ENCODE measurements at regions not wholly inside any gene's neighbourhood (a gene's known extent, or its start where the extent isn't known, plus 50 kb on each side); places are given as distances from the start of the nearest gene placed in this dataset.
"Not testable (repeated sequence)": the region's sequence is repeated elsewhere in the genome, so short reads cannot be mapped to it uniquely, and the experiment has no call there.

DNA sequence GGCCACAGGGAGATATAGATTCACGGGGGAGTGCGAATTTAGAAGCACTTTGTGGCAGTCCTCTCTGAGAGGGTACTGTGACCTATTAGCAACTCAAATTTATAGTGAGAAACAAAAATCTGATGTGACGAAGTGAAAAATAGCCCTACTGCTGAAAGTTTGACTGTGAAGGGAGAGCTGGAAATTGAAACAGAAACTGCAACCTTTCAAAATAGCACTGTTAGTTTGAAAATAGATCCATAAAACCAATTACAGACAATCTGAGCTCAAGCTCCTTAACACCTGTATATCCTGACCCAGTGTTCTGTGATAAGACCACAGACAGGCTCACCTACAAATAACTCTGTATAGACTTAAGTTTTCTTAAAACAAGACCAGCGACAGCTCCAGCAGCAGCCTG is 420.1 kb downstream of the IRX1 start:
- Mint-ChIP-seq H3K4me1 (no peaks in the 10 kb centered on the region), H3K27ac (no peak overlapping the region)
- CTCF ChIA-PET, result no interaction called here

DNA sequence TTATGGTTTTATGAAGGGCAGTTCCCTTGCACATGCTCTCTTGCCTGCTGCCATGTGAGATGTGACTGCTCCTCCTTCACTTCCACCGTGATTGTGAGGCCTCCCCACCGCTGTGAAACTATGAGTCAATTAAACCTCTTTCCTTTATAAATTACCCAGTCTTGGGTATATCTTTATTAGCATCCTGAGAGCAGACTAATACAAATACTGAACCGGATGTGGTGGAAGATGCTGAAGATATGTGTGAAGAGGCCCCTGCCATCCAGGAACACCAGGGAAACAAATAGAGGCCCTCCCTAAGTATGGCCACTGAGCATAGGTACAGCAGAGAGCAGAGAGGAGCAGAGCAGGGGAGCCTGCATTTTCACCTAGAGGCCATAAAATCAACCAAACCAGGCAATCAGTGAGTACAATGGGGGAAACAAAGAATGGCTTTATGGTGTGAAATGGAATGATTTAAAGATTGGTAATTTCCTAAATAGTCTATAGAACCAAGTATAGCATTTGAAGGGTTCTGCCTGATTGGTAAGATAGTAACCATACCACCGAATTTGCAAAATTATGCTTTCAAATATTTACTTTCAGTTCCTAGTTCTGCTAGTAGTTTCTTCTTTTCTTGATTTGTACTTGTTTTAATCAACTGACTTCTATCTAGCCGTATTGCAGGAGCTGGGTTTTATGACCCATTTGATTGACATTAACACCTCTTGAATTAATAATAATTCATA is 421.6 kb downstream of the IRX1 start:
- no peaks in the 10 kb centered on the region for H3K4me1 Mint-ChIP-seq
- CTCF ChIA-PET, result no interaction called here
- POLR2A ChIA-PET, result no interaction called here
- H3K4me3 Mint-ChIP-seq, result no peak overlapping the region
- no peak for DNase-seq
- no peaks in the 10 kb centered on the region for H3K36me3 Mint-ChIP-seq (ENCODE audit: low read depth)
- no peak overlapping the region for H3K27ac Mint-ChIP-seq
- no peaks in the 10 kb centered on the region for H3K27me3 Mint-ChIP-seq
- H3K9me3 Mint-ChIP-seq, result peaks cover 23% of the 10 kb centered on the region

More for the DNA sequence above, 420.1 kb downstream of the IRX1 start:
- Mint-ChIP-seq H3K36me3 (ENCODE audit: low read depth) (no peaks in the 10 kb centered on the region), H3K4me3 (no peak overlapping the region), H3K9me3 (peaks cover 21% of the 10 kb centered on the region), H3K27me3 (no peaks in the 10 kb centered on the region)
- POLR2A ChIA-PET, result no interaction called here
- DNase-seq, result no peak

DNA sequence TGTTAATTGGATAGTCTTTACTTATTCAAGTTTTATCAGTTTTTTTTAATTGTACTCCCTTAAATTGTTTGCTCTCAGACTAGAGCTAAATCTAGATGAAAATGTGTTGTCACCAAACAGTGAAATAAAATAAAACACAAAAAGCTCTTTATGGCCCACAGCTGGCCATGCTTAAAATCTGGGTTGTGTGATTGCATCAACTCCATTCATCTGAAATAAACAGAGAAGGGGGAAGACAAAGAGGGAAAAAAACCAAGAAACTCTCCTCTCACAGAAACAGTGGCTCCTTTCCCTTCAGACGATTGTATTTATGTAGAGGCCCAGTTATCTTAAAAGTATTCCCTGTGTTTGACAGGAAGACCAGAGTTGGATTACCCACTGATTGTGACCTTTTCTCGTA is 422.4 kb downstream of the IRX1 start:
- Mint-ChIP-seq H3K4me1 (no peaks in the 10 kb centered on the region), H3K36me3 (ENCODE audit: low read depth) (no peaks in the 10 kb centered on the region), H3K27ac (no peak overlapping the region), H3K27me3 (no peaks in the 10 kb centered on the region), H3K4me3 (no peak overlapping the region), H3K9me3 (peaks cover 24% of the 10 kb centered on the region)
- ChIA-PET CTCF (no interaction called here), POLR2A (no interaction called here)
- DNase-seq, result no peak

DNA sequence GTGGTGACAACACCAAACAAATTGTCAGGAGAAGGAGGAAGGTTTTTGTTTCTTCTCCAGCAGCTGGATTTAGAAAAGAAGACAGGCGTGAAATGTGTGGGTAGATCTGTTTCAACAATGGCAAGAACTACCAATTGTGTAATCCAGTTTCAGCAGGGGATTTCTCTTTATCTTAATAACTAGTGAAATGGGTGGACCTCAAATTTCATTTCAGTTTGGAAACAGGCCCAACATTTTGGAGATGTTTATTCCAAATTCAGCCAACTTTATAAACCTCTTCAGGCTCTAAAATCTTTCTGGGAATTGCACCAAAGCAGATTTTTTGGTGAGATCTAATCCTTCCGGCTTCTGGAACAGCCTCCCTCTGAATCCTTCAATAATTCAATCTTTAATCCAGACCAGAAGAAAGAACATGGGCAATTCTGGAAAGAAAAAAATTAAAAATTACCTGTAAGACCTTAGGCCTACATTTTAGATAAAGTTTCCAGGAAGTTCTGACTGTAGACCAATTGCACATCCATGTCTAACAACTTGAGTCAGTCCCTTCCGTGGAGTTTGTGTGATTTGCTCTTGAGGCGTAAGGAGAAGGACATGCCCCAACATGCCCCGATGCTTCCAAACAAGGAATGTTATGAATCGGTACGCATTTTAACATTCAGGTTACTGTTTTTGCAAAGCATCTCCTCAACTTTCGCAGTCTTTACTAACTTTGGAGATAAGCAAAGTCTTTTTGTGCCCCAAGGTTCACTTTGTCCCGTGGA is 423.6 kb downstream of the IRX1 start:
- Mint-ChIP-seq H3K27me3 (no peaks in the 10 kb centered on the region), H3K9me3 (peaks cover 24% of the 10 kb centered on the region), H3K4me3 (no peak overlapping the region), H3K4me1 (no peaks in the 10 kb centered on the region), H3K27ac (no peak overlapping the region), H3K36me3 (ENCODE audit: low read depth) (no peaks in the 10 kb centered on the region)
- POLR2A ChIA-PET, result no interaction called here
- CTCF ChIA-PET, result no interaction called here
- DNase-seq, result no peak

DNA sequence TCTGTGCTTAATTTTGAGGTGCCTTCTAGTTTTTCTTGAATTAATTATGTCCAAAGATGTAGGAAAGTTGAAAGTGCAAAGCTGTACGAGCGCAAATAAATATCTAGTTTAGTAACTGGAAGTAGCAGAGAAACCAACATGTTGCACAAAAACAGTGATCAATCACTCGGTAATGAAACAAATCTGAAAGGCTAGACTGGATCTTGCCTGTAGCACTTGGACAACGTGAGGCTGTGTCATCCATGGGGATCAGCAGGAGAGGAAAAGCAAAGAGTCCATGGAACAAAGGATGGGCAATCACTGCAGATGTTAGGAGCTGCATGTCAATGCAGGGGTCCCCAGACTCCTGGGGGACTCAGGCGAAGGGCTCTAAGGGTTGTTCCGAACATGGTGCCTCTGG is 424.2 kb downstream of the IRX1 start:
- H3K27me3 Mint-ChIP-seq, result no peaks in the 10 kb centered on the region
- H3K4me3 Mint-ChIP-seq, result no peak overlapping the region
- CTCF ChIA-PET, result no interaction called here
- POLR2A ChIA-PET, result no interaction called here
- H3K27ac Mint-ChIP-seq, result no peak overlapping the region
- H3K36me3 Mint-ChIP-seq (ENCODE audit: low read depth), result no peaks in the 10 kb centered on the region
- peaks cover 24% of the 10 kb centered on the region for H3K9me3 Mint-ChIP-seq
- DNase-seq, result no peak
- no peaks in the 10 kb centered on the region for H3K4me1 Mint-ChIP-seq

DNA sequence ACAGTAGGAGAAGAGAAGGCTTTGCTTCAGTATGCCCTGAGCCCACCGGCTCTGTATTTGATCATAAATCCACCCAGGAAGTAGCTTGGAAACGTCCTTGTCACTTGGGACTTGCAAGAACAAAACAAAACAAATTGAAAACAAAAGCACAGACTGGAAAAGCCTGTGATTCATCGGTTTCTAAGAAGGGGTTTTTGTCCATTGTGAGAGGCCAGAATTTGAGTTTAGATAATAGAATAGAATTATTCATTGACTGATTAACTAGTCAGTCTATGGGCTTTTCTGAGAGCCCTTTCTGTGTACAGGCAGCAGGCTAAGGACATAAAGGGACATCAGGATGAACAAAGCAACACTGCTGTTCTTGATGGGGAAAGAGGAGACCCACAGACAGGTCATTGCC is 424.8 kb downstream of the IRX1 start:
- Mint-ChIP-seq H3K27me3 (no peaks in the 10 kb centered on the region), H3K27ac (no peak overlapping the region), H3K9me3 (peaks cover 23% of the 10 kb centered on the region), H3K4me1 (no peaks in the 10 kb centered on the region), H3K4me3 (no peak overlapping the region), H3K36me3 (ENCODE audit: low read depth) (no peaks in the 10 kb centered on the region)
- ChIA-PET CTCF (no interaction called here), POLR2A (no interaction called here)
- no peak for DNase-seq

DNA sequence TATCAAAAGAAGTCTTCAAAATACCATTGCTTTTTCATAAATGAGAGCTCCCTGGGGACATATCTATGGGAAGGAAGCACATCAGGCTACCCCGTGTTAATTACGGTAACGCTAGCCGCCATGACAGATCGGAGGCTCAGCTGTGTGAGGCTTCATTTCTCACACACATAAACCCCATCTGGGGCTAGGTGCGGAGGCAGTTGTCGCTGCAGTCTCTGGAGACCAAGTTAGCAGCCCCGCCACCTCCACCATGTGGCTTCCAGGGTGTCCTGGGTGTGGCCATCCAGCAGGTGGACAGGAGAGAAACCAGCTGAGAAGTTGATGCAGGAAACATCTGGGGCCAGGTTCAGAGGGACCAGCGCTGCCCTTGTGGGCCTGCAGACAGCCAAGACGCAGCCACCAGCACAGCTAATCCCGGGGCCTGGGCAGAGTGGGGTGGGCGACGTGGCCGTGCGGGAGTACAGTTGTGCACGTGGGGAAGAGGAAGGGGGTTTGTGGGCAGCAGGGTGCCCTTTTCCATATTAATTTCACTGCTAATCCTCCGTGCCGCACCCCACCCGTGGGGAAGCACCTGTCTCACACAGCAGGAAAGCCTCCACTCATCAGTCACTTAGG is 426.5 kb downstream of the IRX1 start:
- no peak for DNase-seq
- Mint-ChIP-seq H3K36me3 (ENCODE audit: low read depth) (no peaks in the 10 kb centered on the region), H3K27ac (no peak overlapping the region), H3K4me3 (no peak overlapping the region), H3K4me1 (no peaks in the 10 kb centered on the region), H3K27me3 (no peaks in the 10 kb centered on the region), H3K9me3 (peaks cover 16% of the 10 kb centered on the region)
- CTCF ChIA-PET, result no interaction called here
- POLR2A ChIA-PET, result no interaction called here

DNA sequence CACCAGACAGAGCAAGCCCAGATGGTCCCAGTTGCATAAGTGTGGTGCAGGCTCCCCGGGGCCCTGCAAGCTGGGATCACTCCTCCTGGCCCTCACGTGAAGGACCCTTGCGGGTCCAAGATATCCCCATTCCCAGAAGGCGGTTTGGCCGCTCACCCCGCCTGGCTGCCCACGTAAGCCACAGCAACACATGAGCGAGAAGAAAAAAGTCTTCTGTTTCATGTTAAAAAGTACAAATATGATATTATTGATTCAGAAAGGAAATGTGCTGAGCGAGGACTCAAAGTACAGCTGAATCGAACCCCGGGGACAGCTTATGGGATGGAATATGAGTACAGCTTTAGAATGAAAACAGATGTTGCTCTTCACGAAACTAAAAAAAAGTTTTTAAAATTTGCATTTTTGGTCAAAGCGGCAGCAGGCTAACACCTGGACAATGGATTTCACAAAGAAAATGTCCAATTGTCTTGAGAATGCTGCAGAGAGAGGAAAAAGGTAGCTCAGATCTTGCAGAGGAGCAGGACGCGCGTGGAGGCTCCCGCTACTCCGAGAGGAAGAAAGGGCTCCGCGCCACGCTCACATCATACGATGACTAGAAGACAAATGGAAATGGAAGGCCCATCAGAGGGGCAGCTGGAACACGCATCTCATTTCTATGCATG is 427.6 kb downstream of the IRX1 start:
- no peaks in the 10 kb centered on the region for H3K36me3 Mint-ChIP-seq (ENCODE audit: low read depth)
- H3K4me1 Mint-ChIP-seq, result no peaks in the 10 kb centered on the region
- POLR2A ChIA-PET, result no interaction called here
- H3K4me3 Mint-ChIP-seq, result no peak overlapping the region
- H3K27ac Mint-ChIP-seq, result no peak overlapping the region
- no peak for DNase-seq
- H3K9me3 Mint-ChIP-seq, result peaks cover 15% of the 10 kb centered on the region
- CTCF ChIA-PET, result no interaction called here
- H3K27me3 Mint-ChIP-seq, result no peaks in the 10 kb centered on the region

DNA sequence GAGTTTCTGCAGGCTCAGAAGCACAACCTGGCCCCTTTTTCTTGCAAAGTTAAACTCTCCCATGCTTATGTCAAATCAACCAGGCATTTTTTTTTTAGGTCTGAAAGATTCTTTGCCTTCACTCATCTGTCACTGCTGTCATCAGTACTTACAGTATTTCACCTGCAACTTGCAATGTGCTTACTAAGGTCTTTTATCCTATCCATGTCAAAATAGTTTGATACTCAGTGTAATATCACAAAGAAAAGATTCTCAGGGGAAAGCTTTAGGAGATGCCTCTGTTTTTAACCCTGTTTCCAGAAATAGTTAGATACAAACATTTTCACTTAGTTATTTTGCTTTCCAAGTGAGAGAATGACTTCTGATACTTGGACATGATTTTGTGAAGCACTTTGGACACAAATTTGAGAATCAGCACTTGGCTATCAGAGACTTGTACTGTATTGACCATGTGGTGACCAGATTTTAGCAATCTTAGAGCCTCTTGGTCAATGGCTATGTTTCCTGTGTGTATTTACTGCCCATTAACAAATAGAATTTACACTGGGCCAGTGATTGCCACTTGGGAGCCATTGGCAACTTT is 428.2 kb downstream of the IRX1 start:
- no peaks in the 10 kb centered on the region for H3K27me3 Mint-ChIP-seq

DNA sequence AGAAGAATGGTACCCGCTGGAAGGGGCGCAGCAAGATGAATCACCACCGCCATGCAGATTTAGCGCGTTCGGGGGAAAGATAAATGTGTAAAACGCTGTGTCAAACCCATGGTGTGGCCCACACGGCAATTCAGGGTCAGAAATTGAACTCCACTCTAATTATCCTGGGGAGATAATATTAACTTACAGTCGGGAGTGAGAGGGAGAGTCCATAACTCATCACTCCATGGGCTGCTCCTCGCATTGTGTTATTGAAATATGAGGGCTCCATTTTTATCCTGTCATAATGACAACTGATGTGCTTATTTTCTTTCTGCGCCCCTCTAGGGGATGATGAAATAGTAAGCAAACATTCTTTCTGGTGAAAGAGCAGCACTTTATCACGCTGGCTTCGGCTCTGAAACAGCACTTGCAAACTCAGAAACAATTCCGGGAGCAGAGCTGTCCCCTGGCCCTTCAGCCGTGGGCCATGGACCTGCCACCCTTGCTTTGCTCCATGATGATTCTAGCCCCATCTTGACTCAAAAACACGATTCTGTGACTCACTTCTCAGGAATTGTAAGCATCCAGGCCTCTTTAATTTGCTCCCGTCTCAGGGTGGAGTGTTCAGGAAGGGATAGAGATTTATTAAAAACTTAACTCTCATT is 431.6 kb downstream of the IRX1 start:
- no peak overlapping the region for H3K4me3 Mint-ChIP-seq

More for the DNA sequence above, 428.2 kb downstream of the IRX1 start:
- Mint-ChIP-seq H3K27ac (no peak overlapping the region), H3K9me3 (peaks cover 9% of the 10 kb centered on the region), H3K4me1 (no peaks in the 10 kb centered on the region), H3K4me3 (no peak overlapping the region), H3K36me3 (ENCODE audit: low read depth) (no peaks in the 10 kb centered on the region)
- POLR2A ChIA-PET, result no interaction called here
- no peak for DNase-seq
- CTCF ChIA-PET, result no interaction called here

DNA sequence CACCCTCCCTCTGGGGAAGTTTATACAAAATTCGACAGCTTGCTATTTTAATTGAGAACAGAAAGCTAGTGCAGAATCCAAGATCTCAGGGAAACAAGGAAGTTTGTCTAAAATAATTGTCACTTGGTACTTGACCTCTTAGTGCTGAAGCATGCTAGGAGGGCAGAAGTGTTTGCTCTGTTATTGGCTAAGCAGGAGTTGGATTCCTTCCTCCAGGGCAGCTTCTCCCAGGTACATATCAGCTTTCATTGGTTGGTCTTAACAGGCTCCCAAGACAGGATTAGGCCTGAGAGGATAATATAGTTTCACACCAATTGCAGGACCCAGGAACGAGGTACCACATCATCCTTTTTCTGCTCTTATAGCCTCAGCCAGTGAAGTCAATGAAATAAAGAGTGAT is 432.8 kb downstream of the IRX1 start:
- no peak overlapping the region for H3K27ac Mint-ChIP-seq
- ChIA-PET POLR2A (no interaction called here), CTCF (no interaction called here)
- no peak overlapping the region for H3K4me3 Mint-ChIP-seq
- no peaks in the 10 kb centered on the region for H3K36me3 Mint-ChIP-seq (ENCODE audit: low read depth)
- no peaks in the 10 kb centered on the region for H3K4me1 Mint-ChIP-seq
- no peaks in the 10 kb centered on the region for H3K27me3 Mint-ChIP-seq
- DNase-seq, result no peak
- no peaks in the 10 kb centered on the region for H3K9me3 Mint-ChIP-seq

More for the DNA sequence above, 431.6 kb downstream of the IRX1 start:
- peaks cover 1% of the 10 kb centered on the region for H3K9me3 Mint-ChIP-seq
- POLR2A ChIA-PET, result no interaction called here
- no peaks in the 10 kb centered on the region for H3K27me3 Mint-ChIP-seq
- no peaks in the 10 kb centered on the region for H3K36me3 Mint-ChIP-seq (ENCODE audit: low read depth)
- H3K4me1 Mint-ChIP-seq, result no peaks in the 10 kb centered on the region
- CTCF ChIA-PET, result no interaction called here
- DNase-seq, result no peak
- no peak overlapping the region for H3K27ac Mint-ChIP-seq

DNA sequence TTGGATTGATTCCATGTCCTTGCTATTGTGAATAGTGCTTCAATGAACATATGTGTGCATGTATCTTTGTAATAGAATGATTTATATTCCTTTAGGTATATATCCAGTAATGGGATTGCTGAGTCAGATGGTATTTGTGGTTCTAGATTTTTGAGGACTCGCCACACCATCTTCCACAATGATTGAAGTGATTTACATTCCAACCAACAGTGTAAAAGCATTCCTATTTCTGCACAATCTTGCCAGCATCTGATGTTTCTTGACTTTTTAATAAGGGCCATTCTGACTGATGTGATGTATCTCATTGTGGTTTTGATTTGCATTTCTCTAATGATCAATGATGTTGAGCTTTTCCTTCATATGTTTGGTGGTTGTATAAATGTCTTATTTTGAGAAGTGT is 437.9 kb downstream of the IRX1 start:
- POLR2A ChIA-PET; H3K36me3 Mint-ChIP-seq (ENCODE audit: low read depth); H3K4me3 Mint-ChIP-seq; H3K9me3 Mint-ChIP-seq; H3K4me1 Mint-ChIP-seq; H3K27ac Mint-ChIP-seq; H3K27me3 Mint-ChIP-seq; CTCF ChIA-PET; DNase-seq: not testable (repeated sequence)

DNA sequence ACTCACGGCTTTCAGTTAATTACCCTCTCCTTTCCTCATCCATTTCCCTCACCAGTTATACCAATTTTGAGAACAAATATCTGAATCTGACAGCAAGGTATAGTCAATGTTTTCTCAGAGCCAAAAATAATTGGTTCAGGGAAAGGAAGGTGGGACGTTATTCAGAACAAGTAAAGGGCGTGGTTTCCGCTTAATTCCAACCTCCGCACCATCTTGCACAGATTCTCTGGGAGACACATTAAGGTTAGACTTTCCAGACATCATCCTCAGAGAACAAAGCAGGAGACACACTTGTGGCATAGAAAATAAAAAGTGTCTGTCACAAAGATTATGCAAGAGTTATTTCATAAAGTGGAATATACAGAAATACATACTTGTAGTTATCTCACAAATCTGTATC is 441.2 kb downstream of the IRX1 start:
- peaks cover under 1% of the 10 kb centered on the region for H3K36me3 Mint-ChIP-seq (ENCODE audit: low read depth)
- H3K4me3 Mint-ChIP-seq, result no peak overlapping the region
- no peak for DNase-seq
- ChIA-PET CTCF (no interaction called here), POLR2A (no interaction called here)
- H3K27me3 Mint-ChIP-seq, result no peaks in the 10 kb centered on the region
- H3K27ac Mint-ChIP-seq, result no peak overlapping the region
- H3K9me3 Mint-ChIP-seq, result peaks cover 13% of the 10 kb centered on the region
- peaks cover 6% of the 10 kb centered on the region for H3K4me1 Mint-ChIP-seq

All from activated CD4-positive, alpha-beta memory T cell treated with anti-CD3 and anti-CD28 coated beads, Interleukin-2, amount 10 ng/mL, durations not matched to agents 7 days and 5 days (primary cell).